Ovary (tissue), 3 donors: ENCODE measurements at regions not wholly inside any gene's neighbourhood (a gene's known extent, or its start where the extent isn't known, plus 50 kb on each side); places are given as distances from the start of the nearest gene placed in this dataset.

Experiments
- CTCF ChIP-seq, 3 donors: fragments of 450-650 bp in 2 of 3; fragments of 200-600 bp in 1 of 3; IDR thresholded peaks; one replicate each; pipeline versions ENCODE4 v1.5.1 to v1.8.0; 2016 to 2022; ENCODE audit warnings: antibody characterized with exemption in 3 of 3, mild to moderate bottlenecking in 1 of 3
- POLR2A ChIP-seq: fragments of 450-650 bp; IDR thresholded peaks from one replicate; pipeline ENCODE4 v1.6.1; 2017; ENCODE audit warnings: antibody characterized with exemption, mild to moderate bottlenecking, moderate library complexity
- donor health status: DM: no; HTN: no; CAD: no.

GRCh38 chr13:55761986-55762385 lies 1378.7 kb upstream of the PRR20A start:
- TF ChIP-seq CTCF (IDR thresholded peaks at IDR 0.05) (no peak), POLR2A (no peak)
